ENCODE measurements at regions not wholly inside any gene's neighbourhood (a gene's known extent, or its start where the extent isn't known, plus 50 kb on each side); places are given as distances from the start of the nearest gene placed in this dataset.
A peak's percentile ranks its signal among the peaks of the same experiment; 100 is the strongest.

GRCh38 chr11:42631220-42631843, 680.5 kb upstream of the API5 start:
- Histone ChIP-seq H3K79me2 (no peaks in the 10 kb centered on the region), H3K36me3 (ENCODE audit: control insufficient read depth, insufficient read depth, low read length) (no peaks in the 10 kb centered on the region), H3K9me3 (ENCODE audit: control insufficient read depth, low read length) (no peaks in the 10 kb centered on the region), H3K4me2 (ENCODE audit: low read length) (no peak overlapping the region), H3K4me1 (no peaks in the 10 kb centered on the region), H3K4me3 (ENCODE audit: low read depth, low read length) (no peak overlapping the region), H2AFZ (no peak overlapping the region), H3K27me3 (ENCODE audit: control insufficient read depth, insufficient read depth, low read length) (no peaks in the 10 kb centered on the region), H3K27ac (no peak overlapping the region), H3K9ac (no peak overlapping the region)
- TF ChIP-seq CTCF (IDR thresholded peaks at IDR 0.05) = peak; percentile 17

GRCh38 chr11:42646959-42647358, 664.8 kb upstream of the API5 start:
- Histone ChIP-seq H3K79me2 (no peaks in the 10 kb centered on the region), H3K4me2 (ENCODE audit: low read length) (no peak overlapping the region), H2AFZ (no peak overlapping the region), H3K4me1 (no peaks in the 10 kb centered on the region), H3K4me3 (ENCODE audit: low read depth, low read length) (no peak overlapping the region), H3K36me3 (ENCODE audit: control insufficient read depth, insufficient read depth, low read length) (no peaks in the 10 kb centered on the region), H3K27ac (no peak overlapping the region), H3K27me3 (ENCODE audit: control insufficient read depth, insufficient read depth, low read length) (no peaks in the 10 kb centered on the region), H3K9ac (no peak overlapping the region), H3K9me3 (ENCODE audit: control insufficient read depth, low read length) (no peaks in the 10 kb centered on the region)
- no peak for TF ChIP-seq CTCF (IDR thresholded peaks at IDR 0.05)

- no peak for TF ChIP-seq CTCF (IDR thresholded peaks at IDR 0.05)
- Histone ChIP-seq H3K9ac (no peak overlapping the region), H3K4me1 (no peaks in the 10 kb centered on the region), H2AFZ (no peak overlapping the region), H3K9me3 (ENCODE audit: control insufficient read depth, low read length) (no peaks in the 10 kb centered on the region), H3K36me3 (ENCODE audit: control insufficient read depth, insufficient read depth, low read length) (no peaks in the 10 kb centered on the region), H3K79me2 (no peaks in the 10 kb centered on the region), H3K4me3 (ENCODE audit: low read depth, low read length) (no peak overlapping the region), H3K4me2 (ENCODE audit: low read length) (no peak overlapping the region), H3K27ac (no peak overlapping the region), H3K27me3 (ENCODE audit: control insufficient read depth, insufficient read depth, low read length) (no peaks in the 10 kb centered on the region)
Measured at GRCh38 chr11:42647993-42648392, 663.8 kb upstream of the API5 start.

- Histone ChIP-seq H3K4me3 (ENCODE audit: low read depth, low read length) (no peak overlapping the region), H3K79me2 (no peaks in the 10 kb centered on the region), H3K4me1 (no peaks in the 10 kb centered on the region), H3K36me3 (ENCODE audit: control insufficient read depth, insufficient read depth, low read length) (no peaks in the 10 kb centered on the region), H3K9ac (no peak overlapping the region), H2AFZ (no peak overlapping the region), H3K27me3 (ENCODE audit: control insufficient read depth, insufficient read depth, low read length) (no peaks in the 10 kb centered on the region), H3K4me2 (ENCODE audit: low read length) (no peak overlapping the region), H3K27ac (no peak overlapping the region), H3K9me3 (ENCODE audit: control insufficient read depth, low read length) (no peaks in the 10 kb centered on the region)
- no peak for TF ChIP-seq CTCF (IDR thresholded peaks at IDR 0.05)
Measured at GRCh38 chr11:42651621-42652020, 660.2 kb upstream of the API5 start.

- TF ChIP-seq CTCF (IDR thresholded peaks at IDR 0.05) = no peak
- Histone ChIP-seq H3K4me1 (no peaks in the 10 kb centered on the region), H3K36me3 (ENCODE audit: control insufficient read depth, insufficient read depth, low read length) (no peaks in the 10 kb centered on the region), H3K79me2 (no peaks in the 10 kb centered on the region), H3K4me2 (ENCODE audit: low read length) (no peak overlapping the region), H3K9me3 (ENCODE audit: control insufficient read depth, low read length) (no peaks in the 10 kb centered on the region), H3K27ac (no peak overlapping the region), H2AFZ (no peak overlapping the region), H3K9ac (no peak overlapping the region), H3K27me3 (ENCODE audit: control insufficient read depth, insufficient read depth, low read length) (no peaks in the 10 kb centered on the region), H3K4me3 (ENCODE audit: low read depth, low read length) (no peak overlapping the region)
Measured at GRCh38 chr11:42657169-42657568, 654.6 kb upstream of the API5 start.

All from parathyroid adenoma (tissue), 2 donors.